Psoas muscle (tissue), 7 donors: ENCODE measurements at regions not wholly inside any gene's neighbourhood (a gene's known extent, or its start where the extent isn't known, plus 50 kb on each side); places are given as distances from the start of the nearest gene placed in this dataset.

ENCODE experiments used
- ATAC-seq, 4 donors: fragments of 200-7000 bp; cut with Tn5 transposase; one replicate each; pipeline ENCODE4 v1.9.1; 2020; ENCODE audit warnings: moderate library complexity in 3 of 4, mild to moderate bottlenecking in 2 of 4
- DNase-seq, 2 donors: peaks; one replicate each; pipeline ENCODE4 v3.0.0-alpha.2; 2020
- H3K27ac ChIP-seq: fragments of 200-600 bp; one replicate; pipeline ENCODE4 v1.8.0; 2022
- H3K27me3 ChIP-seq, 3 donors: fragments of 200-600 bp in 1 of 3; one replicate each; pipeline versions ENCODE4 v1.6.1 to v1.8.0; 2013 to 2022; ENCODE audit warnings: low read length in 2 of 3, mild to moderate bottlenecking in 2 of 3, moderate library complexity in 1 of 3; ENCODE audit not compliant: insufficient read depth in 3 of 3
- H3K36me3 ChIP-seq, 2 donors: fragments of 200-600 bp in 1 of 2; one replicate each; pipeline versions ENCODE4 v1.6.1 to v1.8.0; 2013 to 2022; ENCODE audit warnings: low read depth in 1 of 2, mild to moderate bottlenecking in 1 of 2, moderate library complexity in 1 of 2; ENCODE audit not compliant: insufficient read depth in 1 of 2
- H3K4me1 ChIP-seq: fragments of 200-600 bp; one replicate; pipeline ENCODE4 v1.8.0; 2022
- H3K4me3 ChIP-seq: fragments of 200-600 bp; one replicate; pipeline ENCODE4 v1.8.0; 2022; ENCODE audit warnings: mild to moderate bottlenecking
- H3K9me3 ChIP-seq: fragments of 200-600 bp; one replicate; pipeline ENCODE4 v1.8.0; 2022
- CTCF ChIP-seq: fragments of 200-600 bp; IDR thresholded peaks from one replicate; pipeline ENCODE4 v1.8.0; 2022; ENCODE audit warnings: antibody characterized with exemption
- WGBS, 3 donors: extraction: QIAGEN DNeasy Blood & Tissue Kit; methylation state at CpG; one replicate each; pipeline versions ENCODE4 v1.1.6 to v1.1.7; 2013; 5-methylcytosine and 5-hydroxymethylcytosine counted together
- intact Hi-C, 2 donors: fragments of 100-400 bp; cut with DNase I; formaldehyde crosslinking; loops; one replicate each; pipeline versions ENCODE4 v1.11.0 to v1.14.2; 2022
- donor health status: healthy with polysubstance abuse.
- donor health status: DM: no; HTN: no; CAD: no; lungs with moderate emphysema.
- donor health status: Bipolar disorder and iron deficiency.
- donor health status: healthy.
- donor health status: DM: yes; HTN: yes; CAD: no.
- donor health status: DM: no; HTN: no; CAD: no.
- donor health status: DM: yes; HTN: yes; CAD: no.

GRCh38 chr12:91566328-91567099 lies 383.9 kb upstream of the DCN start:
- intact Hi-C loops, result no loop called here
- TF ChIP-seq CTCF, result no peak
- H3K4me3 ChIP-seq, result no peak overlapping the region

GRCh38 chr12:91565846-91566245 lies 383.2 kb upstream of the DCN start:
- ATAC-seq (no peak), DNase-seq (no peak)

More at GRCh38 chr12:91566328-91567099, 383.9 kb upstream of the DCN start:
- WGBS, 3 donors, result 55 to 69% (median 56%) methylated on average over 6 of the region's 6 CpGs
- DNase-seq, result no peak
- no peaks in the 10 kb centered on the region for H3K9me3 ChIP-seq
- no peaks in the 10 kb centered on the region for H3K27me3 ChIP-seq
- H3K4me1 ChIP-seq, result no peaks in the 10 kb centered on the region
- no peak for ATAC-seq
- H3K36me3 ChIP-seq, result no peaks in the 10 kb centered on the region
- H3K27ac ChIP-seq, result no peak overlapping the region

GRCh38 chr12:91565246-91565645 lies 382.6 kb upstream of the DCN start:
- Histone ChIP-seq H3K27ac (no peak overlapping the region), H3K27me3 (no peaks in the 10 kb centered on the region), H3K36me3 (no peaks in the 10 kb centered on the region), H3K9me3 (no peaks in the 10 kb centered on the region), H3K4me3 (no peak overlapping the region), H3K4me1 (no peaks in the 10 kb centered on the region)
- intact Hi-C loops, result no loop called here
- ATAC-seq (no peak), DNase-seq (no peak)
- WGBS, 3 donors, result 40 to 62% (median 44%) methylated on average over 4 of the region's 4 CpGs
- TF ChIP-seq CTCF, result no peak

More at GRCh38 chr12:91565846-91566245, 383.2 kb upstream of the DCN start:
- no peaks in the 10 kb centered on the region for H3K4me1 ChIP-seq
- H3K4me3 ChIP-seq, result no peak overlapping the region
- WGBS, 3 donors, result 71 to 75% (median 73%) methylated on average over 1 of the region's 1 CpG
- no peaks in the 10 kb centered on the region for H3K27me3 ChIP-seq
- H3K9me3 ChIP-seq, result no peaks in the 10 kb centered on the region
- H3K36me3 ChIP-seq, result no peaks in the 10 kb centered on the region
- intact Hi-C loops, result no loop called here
- H3K27ac ChIP-seq, result no peak overlapping the region
- no peak for TF ChIP-seq CTCF

GRCh38 chr12:91563011-91563765 lies 380.6 kb upstream of the DCN start:
- H3K36me3 ChIP-seq, result no peaks in the 10 kb centered on the region
- ATAC-seq (no peak), DNase-seq (no peak)
- H3K4me1 ChIP-seq, result no peaks in the 10 kb centered on the region
- TF ChIP-seq CTCF, result no peak
- H3K4me3 ChIP-seq, result no peak overlapping the region
- H3K9me3 ChIP-seq, result no peaks in the 10 kb centered on the region
- intact Hi-C loops, result no loop called here
- WGBS, 3 donors, result 83 to 93% (median 89%) methylated on average over 4 of the region's 4 CpGs
- H3K27ac ChIP-seq, result no peak overlapping the region
- H3K27me3 ChIP-seq, result no peaks in the 10 kb centered on the region
